ENCODE measurements at regions not wholly inside any gene's neighbourhood (a gene's known extent, or its start where the extent isn't known, plus 50 kb on each side); places are given as distances from the start of the nearest gene placed in this dataset.

DNA sequence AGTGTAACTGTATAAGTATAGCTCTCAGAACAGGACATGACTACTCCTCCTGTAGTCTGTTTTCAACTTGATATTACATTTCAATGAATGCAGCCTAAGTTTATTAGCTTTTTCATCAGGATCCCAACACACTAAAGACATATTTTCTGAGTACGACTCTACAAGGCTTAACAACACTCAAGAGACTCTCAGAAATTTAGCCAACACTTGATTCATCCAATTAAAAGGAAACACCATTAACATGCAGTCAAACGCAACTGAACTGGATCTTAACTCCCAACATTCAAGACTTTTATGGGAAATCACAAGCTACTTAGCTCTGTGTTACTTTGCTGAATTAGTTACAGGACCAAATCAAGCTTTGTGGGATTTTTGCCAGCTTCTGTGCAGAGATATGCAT is 65.2 kb upstream of the SGIP1 start:
- H3K27me3 ChIP-seq (ENCODE audit: insufficient read depth, low read length): no peaks in the 10 kb centered on the region
- Mint-ChIP-seq H3K27ac (ENCODE audit: unreplicated experiment) (no peak overlapping the region), H3K9me3 (ENCODE audit: unreplicated experiment) (peaks cover 6% of the 10 kb centered on the region), H3K4me3 (ENCODE audit: unreplicated experiment) (no peak overlapping the region), H3K4me1 (ENCODE audit: low read depth, unreplicated experiment) (peaks cover 25% of the 10 kb centered on the region), H3K36me3 (ENCODE audit: low read depth, unreplicated experiment) (no peaks in the 10 kb centered on the region), H3K27me3 (ENCODE audit: low read depth, unreplicated experiment) (no peaks in the 10 kb centered on the region)
- no peak overlapping the region for H3K27ac ChIP-seq (ENCODE audit: low read depth, low read length)
- peaks cover 27% of the 10 kb centered on the region for H3K4me1 ChIP-seq (ENCODE audit: insufficient read depth, low read length)
- H3K79me2 ChIP-seq (ENCODE audit: insufficient read depth, low read length): no peaks in the 10 kb centered on the region
- no peak overlapping the region for H2AFZ ChIP-seq (ENCODE audit: low read depth, low read length)
- H4K20me1 ChIP-seq (ENCODE audit: insufficient read depth, low read length): no peaks in the 10 kb centered on the region
- TF ChIP-seq, protein P1, sequence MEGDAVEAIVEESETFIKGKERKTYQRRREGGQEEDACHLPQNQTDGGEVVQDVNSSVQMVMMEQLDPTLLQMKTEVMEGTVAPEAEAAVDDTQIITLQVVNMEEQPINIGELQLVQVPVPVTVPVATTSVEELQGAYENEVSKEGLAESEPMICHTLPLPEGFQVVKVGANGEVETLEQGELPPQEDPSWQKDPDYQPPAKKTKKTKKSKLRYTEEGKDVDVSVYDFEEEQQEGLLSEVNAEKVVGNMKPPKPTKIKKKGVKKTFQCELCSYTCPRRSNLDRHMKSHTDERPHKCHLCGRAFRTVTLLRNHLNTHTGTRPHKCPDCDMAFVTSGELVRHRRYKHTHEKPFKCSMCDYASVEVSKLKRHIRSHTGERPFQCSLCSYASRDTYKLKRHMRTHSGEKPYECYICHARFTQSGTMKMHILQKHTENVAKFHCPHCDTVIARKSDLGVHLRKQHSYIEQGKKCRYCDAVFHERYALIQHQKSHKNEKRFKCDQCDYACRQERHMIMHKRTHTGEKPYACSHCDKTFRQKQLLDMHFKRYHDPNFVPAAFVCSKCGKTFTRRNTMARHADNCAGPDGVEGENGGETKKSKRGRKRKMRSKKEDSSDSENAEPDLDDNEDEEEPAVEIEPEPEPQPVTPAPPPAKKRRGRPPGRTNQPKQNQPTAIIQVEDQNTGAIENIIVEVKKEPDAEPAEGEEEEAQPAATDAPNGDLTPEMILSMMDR (IDR thresholded peaks at IDR 0.05; ENCODE audit: insufficient read depth, low read depth, low read length): no peak
- no peak for TF ChIP-seq EZH2 (IDR thresholded peaks at IDR 0.05; ENCODE audit: insufficient read depth, low read length)
- no peak overlapping the region for H3K4me3 ChIP-seq (ENCODE audit: insufficient read depth, low read depth, low read length)
- no peaks in the 10 kb centered on the region for H3K36me3 ChIP-seq (ENCODE audit: insufficient read depth, low read length)
- DNase-seq (ENCODE audit: low read depth): no peak
- H3K9me3 ChIP-seq (ENCODE audit: insufficient read depth, low read depth, low read length): no peaks in the 10 kb centered on the region
- FAIRE-seq: peak; percentile 81
- H3K4me2 ChIP-seq (ENCODE audit: low read length): no peak overlapping the region
- no peak overlapping the region for H3K9ac ChIP-seq (ENCODE audit: low read length)

DNA sequence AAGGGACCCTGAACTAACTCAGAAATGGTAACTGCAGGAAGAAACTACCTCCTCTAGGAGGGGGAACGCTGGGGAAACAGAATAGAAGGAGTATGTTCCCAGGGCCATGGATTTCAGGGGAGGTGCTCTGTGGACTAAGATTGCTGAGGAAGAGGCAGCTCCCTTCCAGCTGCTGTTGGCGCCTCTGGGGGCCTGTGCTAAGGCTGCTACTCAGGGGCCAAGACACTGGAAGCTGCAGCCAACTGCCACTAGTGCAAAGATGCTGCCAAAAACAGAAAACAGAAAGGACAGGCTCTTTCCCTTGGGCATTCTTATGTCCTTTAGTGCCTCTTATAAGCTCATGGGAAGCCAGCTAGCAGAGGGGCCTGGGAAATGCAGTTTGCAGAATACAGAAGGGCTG is 58.0 kb upstream of the SGIP1 start:
- Histone ChIP-seq H3K27me3 (ENCODE audit: insufficient read depth, low read length) (no peaks in the 10 kb centered on the region), H3K4me3 (ENCODE audit: insufficient read depth, low read depth, low read length) (no peak overlapping the region), H3K9me3 (ENCODE audit: insufficient read depth, low read depth, low read length) (no peaks in the 10 kb centered on the region), H2AFZ (ENCODE audit: low read depth, low read length) (no peak overlapping the region), H3K4me2 (ENCODE audit: low read length) (no peak overlapping the region), H3K4me1 (ENCODE audit: insufficient read depth, low read length) (peaks cover 10% of the 10 kb centered on the region), H4K20me1 (ENCODE audit: insufficient read depth, low read length) (no peaks in the 10 kb centered on the region), H3K36me3 (ENCODE audit: insufficient read depth, low read length) (no peaks in the 10 kb centered on the region), H3K27ac (ENCODE audit: low read depth, low read length) (no peak overlapping the region), H3K9ac (ENCODE audit: low read length) (no peak overlapping the region), H3K79me2 (ENCODE audit: insufficient read depth, low read length) (no peaks in the 10 kb centered on the region)
- Mint-ChIP-seq H3K4me3 (ENCODE audit: unreplicated experiment) (no peak overlapping the region), H3K4me1 (ENCODE audit: low read depth, unreplicated experiment) (peaks cover 22% of the 10 kb centered on the region), H3K36me3 (ENCODE audit: low read depth, unreplicated experiment) (no peaks in the 10 kb centered on the region), H3K27me3 (ENCODE audit: low read depth, unreplicated experiment) (no peaks in the 10 kb centered on the region), H3K27ac (ENCODE audit: unreplicated experiment) (no peak overlapping the region), H3K9me3 (ENCODE audit: unreplicated experiment) (peaks cover 1% of the 10 kb centered on the region)
- no peak for TF ChIP-seq EZH2 (IDR thresholded peaks at IDR 0.05; ENCODE audit: insufficient read depth, low read length)
- TF ChIP-seq, protein P1 (IDR thresholded peaks at IDR 0.05; ENCODE audit: insufficient read depth, low read depth, low read length): no peak
- FAIRE-seq (no peak), DNase-seq (ENCODE audit: low read depth) (no peak)

DNA sequence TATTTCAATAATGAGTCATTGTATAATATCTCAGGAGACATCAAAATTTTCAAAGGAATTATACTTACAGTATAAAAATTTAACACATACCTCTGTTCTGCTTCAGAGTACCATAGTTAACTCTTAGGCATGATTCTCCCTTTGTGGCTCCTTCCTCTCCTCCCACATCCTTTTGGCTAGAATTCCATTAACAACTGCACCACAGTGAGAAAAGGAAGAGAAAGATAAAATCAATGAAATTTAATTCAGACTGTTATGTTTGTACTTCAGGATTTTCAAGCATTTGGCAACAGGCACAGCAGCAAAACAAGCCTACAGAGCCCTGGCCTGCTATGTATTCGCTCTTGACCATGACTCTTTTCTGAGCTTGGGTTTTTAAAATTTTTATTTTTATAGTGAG is 57.2 kb upstream of the SGIP1 start:
- Histone ChIP-seq H3K27me3 (ENCODE audit: insufficient read depth, low read length) (no peaks in the 10 kb centered on the region), H3K4me3 (ENCODE audit: insufficient read depth, low read depth, low read length) (no peak overlapping the region), H3K4me2 (ENCODE audit: low read length) (no peak overlapping the region), H4K20me1 (ENCODE audit: insufficient read depth, low read length) (no peaks in the 10 kb centered on the region), H3K27ac (ENCODE audit: low read depth, low read length) (no peak overlapping the region), H3K36me3 (ENCODE audit: insufficient read depth, low read length) (no peaks in the 10 kb centered on the region), H3K9ac (ENCODE audit: low read length) (no peak overlapping the region), H3K79me2 (ENCODE audit: insufficient read depth, low read length) (no peaks in the 10 kb centered on the region), H2AFZ (ENCODE audit: low read depth, low read length) (no peak overlapping the region), H3K9me3 (ENCODE audit: insufficient read depth, low read depth, low read length) (no peaks in the 10 kb centered on the region), H3K4me1 (ENCODE audit: insufficient read depth, low read length) (peaks cover 10% of the 10 kb centered on the region)
- no peaks in the 10 kb centered on the region for H3K36me3 Mint-ChIP-seq (ENCODE audit: low read depth, unreplicated experiment)
- H3K27ac Mint-ChIP-seq (ENCODE audit: unreplicated experiment): no peak overlapping the region
- no peaks in the 10 kb centered on the region for H3K27me3 Mint-ChIP-seq (ENCODE audit: low read depth, unreplicated experiment)
- peaks cover 1% of the 10 kb centered on the region for H3K9me3 Mint-ChIP-seq (ENCODE audit: unreplicated experiment)
- H3K4me3 Mint-ChIP-seq (ENCODE audit: unreplicated experiment): no peak overlapping the region
- FAIRE-seq: no peak
- peak; percentile 80 for DNase-seq (ENCODE audit: low read depth)
- no peak for TF ChIP-seq EZH2 (IDR thresholded peaks at IDR 0.05; ENCODE audit: insufficient read depth, low read length)
- TF ChIP-seq, protein P1 (IDR thresholded peaks at IDR 0.05; ENCODE audit: insufficient read depth, low read depth, low read length): no peak
- H3K4me1 Mint-ChIP-seq (ENCODE audit: low read depth, unreplicated experiment): peaks cover 22% of the 10 kb centered on the region

Data from astrocyte (in vitro differentiated cells and primary cell).